ENCODE measurements at regions not wholly inside any gene's neighbourhood (a gene's known extent, or its start where the extent isn't known, plus 50 kb on each side); places are given as distances from the start of the nearest gene placed in this dataset.
"Not testable (repeated sequence)": the region's sequence is repeated elsewhere in the genome, so short reads cannot be mapped to it uniquely, and the experiment has no call there.

DNA sequence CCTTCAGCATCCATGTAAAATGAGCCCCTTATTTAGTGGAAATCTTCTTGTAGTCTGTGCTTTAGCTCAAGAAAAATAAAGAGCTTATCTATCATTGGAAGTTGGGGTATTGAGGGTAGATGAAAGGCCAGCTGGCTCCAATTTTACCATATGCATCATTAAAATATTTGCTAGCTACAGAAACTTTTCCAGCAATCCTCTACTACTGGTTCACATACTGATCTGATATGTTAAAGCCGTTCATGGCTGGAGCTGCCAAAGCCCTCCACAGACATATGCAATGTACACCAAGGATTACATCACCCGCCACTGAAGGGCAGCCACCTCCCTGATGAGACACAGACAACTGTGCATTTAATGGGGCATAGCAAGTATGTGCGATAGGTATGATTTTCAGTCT lies 1205.3 kb downstream of the GALC start:
- Histone ChIP-seq H3K9ac (no peak overlapping the region), H3K4me2 (no peak overlapping the region), H3K27me3 (no peaks in the 10 kb centered on the region), H3K36me3 (no peaks in the 10 kb centered on the region), H4K20me1 (no peaks in the 10 kb centered on the region), H3K4me3 (no peak overlapping the region), H3K9me3 (no peaks in the 10 kb centered on the region), H3K4me1 (no peaks in the 10 kb centered on the region), H3K27ac (no peak overlapping the region)
- TF ChIP-seq Cebpa-rat (IDR thresholded peaks at IDR 0.05), result no peak

DNA sequence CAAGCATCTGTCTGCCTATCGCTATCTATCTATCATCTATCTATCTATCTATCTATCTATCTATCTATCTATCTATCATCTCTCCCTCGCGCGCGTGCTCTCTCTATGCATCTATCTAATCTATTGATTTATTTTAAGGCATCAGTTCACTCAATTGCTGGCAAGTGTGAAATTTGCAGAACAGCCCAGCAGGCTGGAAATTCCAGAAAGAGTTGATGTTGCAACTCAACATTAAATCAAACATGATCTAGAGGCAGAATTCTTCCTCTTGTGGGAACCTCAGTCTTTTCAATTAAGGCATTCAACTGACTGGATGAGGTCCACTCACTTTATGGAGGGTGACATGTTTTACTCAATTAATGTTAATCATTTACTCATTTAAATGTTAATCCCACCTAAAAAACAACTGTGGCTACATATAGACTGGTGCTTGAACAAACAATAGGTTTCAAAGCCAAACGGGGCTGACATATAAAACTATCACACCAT lies 1210.8 kb downstream of the GALC start:
- Histone ChIP-seq H3K27me3 (no peaks in the 10 kb centered on the region), H3K4me1 (no peaks in the 10 kb centered on the region), H4K20me1 (no peaks in the 10 kb centered on the region), H3K9me3 (no peaks in the 10 kb centered on the region), H3K4me2 (no peak overlapping the region), H3K36me3 (no peaks in the 10 kb centered on the region), H3K4me3 (no peak overlapping the region), H3K9ac (no peak overlapping the region), H3K27ac (no peak overlapping the region)
- TF ChIP-seq Cebpa-rat (IDR thresholded peaks at IDR 0.05), result no peak

DNA sequence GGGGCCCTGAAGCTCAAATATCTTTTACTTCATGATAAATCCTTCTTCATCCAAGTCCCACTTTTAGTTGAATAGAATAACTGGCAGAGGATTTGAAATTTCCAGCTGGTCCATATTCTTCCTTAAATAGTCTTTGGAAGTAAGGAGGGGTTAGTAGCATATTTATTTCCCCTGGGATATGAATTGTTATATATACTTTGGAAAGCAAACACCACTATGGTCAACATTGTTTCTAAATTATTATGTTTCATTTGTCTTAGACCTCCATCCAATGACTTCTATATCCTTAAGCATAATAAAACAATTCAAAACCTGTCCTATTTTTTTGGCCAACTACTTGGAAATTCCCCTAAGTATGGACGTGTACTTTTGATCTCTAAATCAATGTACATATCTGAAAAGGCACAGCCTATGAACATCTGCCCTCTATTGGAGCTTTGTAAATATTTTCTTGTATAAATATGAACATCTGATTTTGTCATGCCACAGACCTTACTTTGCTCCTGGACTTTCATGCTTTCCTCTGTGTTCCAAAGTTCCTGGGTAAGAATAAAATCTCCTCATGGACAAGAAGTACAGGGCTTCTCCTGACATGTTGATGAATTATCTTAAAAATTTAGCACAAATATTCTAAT lies 1212.0 kb downstream of the GALC start:
- H3K4me1 ChIP-seq, result no peaks in the 10 kb centered on the region
- no peaks in the 10 kb centered on the region for H3K9me3 ChIP-seq
- H3K27me3 ChIP-seq, result no peaks in the 10 kb centered on the region
- H4K20me1 ChIP-seq, result no peaks in the 10 kb centered on the region
- no peak overlapping the region for H3K4me3 ChIP-seq
- H3K9ac ChIP-seq, result no peak overlapping the region
- H3K36me3 ChIP-seq, result no peaks in the 10 kb centered on the region
- no peak for TF ChIP-seq Cebpa-rat (IDR thresholded peaks at IDR 0.05)
- no peak overlapping the region for H3K27ac ChIP-seq
- H3K4me2 ChIP-seq, result no peak overlapping the region

DNA sequence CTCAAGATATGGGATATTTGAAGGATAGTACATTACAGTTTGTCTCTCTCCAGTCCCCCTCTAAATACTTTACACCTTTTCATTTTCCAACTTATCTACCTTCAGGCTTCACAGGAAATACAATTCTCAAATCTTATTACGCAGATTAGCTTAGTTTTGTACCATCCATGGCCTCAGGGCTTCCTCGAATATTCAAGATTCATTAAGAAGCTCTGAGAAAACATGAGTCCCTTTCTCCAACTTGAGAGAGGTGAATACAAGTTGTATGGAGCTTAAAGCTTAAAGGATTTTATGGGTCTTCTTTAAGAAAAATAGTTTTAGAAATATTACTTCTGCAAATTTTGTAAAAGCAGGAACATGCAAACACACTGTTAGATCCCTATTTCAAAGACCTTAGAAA lies 1212.5 kb downstream of the GALC start:
- Histone ChIP-seq H3K4me1 (no peaks in the 10 kb centered on the region), H3K27me3 (no peaks in the 10 kb centered on the region), H3K36me3 (no peaks in the 10 kb centered on the region), H3K4me3 (no peak overlapping the region), H3K4me2 (no peak overlapping the region), H3K9ac (no peak overlapping the region), H3K27ac (no peak overlapping the region), H4K20me1 (no peaks in the 10 kb centered on the region), H3K9me3 (no peaks in the 10 kb centered on the region)
- TF ChIP-seq Cebpa-rat (IDR thresholded peaks at IDR 0.05), result no peak

DNA sequence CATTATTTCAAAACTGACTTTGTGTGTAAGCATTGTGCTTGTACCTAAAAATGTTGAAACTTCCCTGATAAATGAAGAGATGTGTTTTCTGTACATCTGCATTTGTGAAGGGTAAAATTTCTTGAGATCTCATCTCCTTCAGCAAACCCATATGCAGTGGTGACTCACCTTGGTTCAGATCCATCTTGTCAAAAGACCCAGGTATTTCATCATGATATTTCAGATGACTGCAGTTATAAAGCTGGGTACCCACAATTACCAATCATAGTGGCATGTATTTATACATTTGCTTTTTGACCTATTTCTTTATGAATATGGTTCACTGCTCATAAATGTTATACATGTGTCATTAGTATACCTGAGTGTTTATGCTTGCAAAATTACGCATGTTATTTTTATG lies 1213.6 kb downstream of the GALC start:
- no peak overlapping the region for H3K4me2 ChIP-seq
- H4K20me1 ChIP-seq, result no peaks in the 10 kb centered on the region
- H3K9me3 ChIP-seq, result no peaks in the 10 kb centered on the region
- no peak overlapping the region for H3K4me3 ChIP-seq
- no peaks in the 10 kb centered on the region for H3K27me3 ChIP-seq
- no peaks in the 10 kb centered on the region for H3K4me1 ChIP-seq
- no peak for TF ChIP-seq Cebpa-rat (IDR thresholded peaks at IDR 0.05)
- H3K36me3 ChIP-seq, result no peaks in the 10 kb centered on the region
- no peak overlapping the region for H3K9ac ChIP-seq
- no peak overlapping the region for H3K27ac ChIP-seq

DNA sequence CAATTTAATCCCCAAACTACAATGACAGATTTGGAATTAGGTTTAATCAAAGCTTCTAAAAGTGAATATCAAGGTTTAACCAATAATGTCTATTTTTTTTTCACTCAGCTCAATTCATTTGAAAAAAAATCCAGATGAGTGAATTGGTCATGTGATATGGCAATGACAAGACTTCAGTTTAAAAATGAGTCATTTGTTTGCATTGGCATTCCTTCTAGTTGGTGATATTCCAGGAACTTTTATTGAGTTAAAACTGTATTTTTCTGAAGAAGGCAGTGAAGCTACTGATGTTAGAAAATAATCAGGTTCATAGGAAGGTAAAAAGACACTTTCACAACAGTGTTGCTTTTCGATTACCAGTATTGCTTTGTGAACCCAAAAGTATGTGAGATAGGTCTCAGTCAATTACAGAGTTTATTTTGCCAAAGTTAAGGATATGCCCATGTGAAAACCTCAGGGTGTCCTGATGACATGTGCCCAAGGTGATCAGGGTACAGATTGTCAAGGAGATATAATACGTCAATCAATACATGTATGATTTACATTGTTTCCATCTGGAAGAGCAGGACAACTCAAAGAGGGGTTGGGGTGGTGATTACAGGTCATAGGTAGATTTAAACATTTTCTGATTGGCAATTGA lies 1214.9 kb downstream of the GALC start:
- Histone ChIP-seq H3K4me2 (no peak overlapping the region), H3K9ac (no peak overlapping the region), H4K20me1 (no peaks in the 10 kb centered on the region), H3K27me3 (no peaks in the 10 kb centered on the region), H3K36me3 (no peaks in the 10 kb centered on the region), H3K4me3 (no peak overlapping the region), H3K9me3 (no peaks in the 10 kb centered on the region), H3K27ac (no peak overlapping the region), H3K4me1 (no peaks in the 10 kb centered on the region)
- no peak for TF ChIP-seq Cebpa-rat (IDR thresholded peaks at IDR 0.05)

DNA sequence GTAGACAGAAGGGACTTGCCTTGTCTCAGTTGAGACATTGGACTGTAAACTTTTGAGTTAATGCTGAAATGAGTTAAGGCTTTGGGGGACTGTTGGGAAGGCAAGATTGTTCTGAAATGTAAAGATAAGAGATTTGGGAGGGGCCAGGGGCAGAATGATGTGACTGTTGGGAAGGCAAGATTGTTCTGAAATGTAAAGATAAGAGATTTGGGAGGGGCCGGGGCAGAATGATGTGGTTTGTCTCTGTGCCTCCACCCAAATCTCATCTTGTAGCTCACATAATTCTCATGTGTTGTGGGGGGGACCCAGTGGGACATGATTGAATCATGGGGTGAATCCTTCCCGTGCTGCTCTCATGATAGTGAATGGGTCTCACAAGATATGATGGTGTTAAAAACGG lies 1217.1 kb downstream of the GALC start:
- H3K27ac ChIP-seq, H3K9ac ChIP-seq, H3K9me3 ChIP-seq, H3K4me2 ChIP-seq, H3K36me3 ChIP-seq, H3K4me3 ChIP-seq, H3K4me1 ChIP-seq, H3K27me3 ChIP-seq, H4K20me1 ChIP-seq: not testable (repeated sequence)

DNA sequence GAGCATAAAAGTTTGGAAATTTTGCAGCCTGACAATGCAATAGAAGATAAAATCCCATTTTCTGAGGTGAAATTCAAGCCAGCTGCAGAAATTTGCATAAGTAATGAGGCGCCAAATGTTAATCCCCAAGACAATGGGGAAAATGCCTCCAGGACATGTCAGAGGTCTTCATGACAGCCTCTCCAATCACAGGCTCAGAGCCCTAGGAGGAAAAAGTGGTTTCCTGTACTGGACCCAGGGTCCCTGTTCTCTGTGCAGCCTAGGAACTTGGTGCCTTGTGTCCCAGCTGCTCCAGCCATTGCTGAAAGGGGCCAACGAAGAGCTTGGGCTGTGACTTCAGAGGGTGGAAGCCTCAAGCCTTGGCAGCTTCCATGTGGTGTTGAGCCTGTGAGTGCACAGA lies 1218.1 kb downstream of the GALC start:
- Histone ChIP-seq H4K20me1 (no peaks in the 10 kb centered on the region), H3K36me3 (no peaks in the 10 kb centered on the region), H3K27me3 (no peaks in the 10 kb centered on the region), H3K9me3 (peaks cover 6% of the 10 kb centered on the region; the same call in 1 of the 2 replicates), H3K4me3 (no peak overlapping the region), H3K4me1 (no peaks in the 10 kb centered on the region), H3K9ac (no peak overlapping the region), H3K27ac (no peak overlapping the region), H3K4me2 (no peak overlapping the region)
- no peak for TF ChIP-seq Cebpa-rat (IDR thresholded peaks at IDR 0.05)

DNA sequence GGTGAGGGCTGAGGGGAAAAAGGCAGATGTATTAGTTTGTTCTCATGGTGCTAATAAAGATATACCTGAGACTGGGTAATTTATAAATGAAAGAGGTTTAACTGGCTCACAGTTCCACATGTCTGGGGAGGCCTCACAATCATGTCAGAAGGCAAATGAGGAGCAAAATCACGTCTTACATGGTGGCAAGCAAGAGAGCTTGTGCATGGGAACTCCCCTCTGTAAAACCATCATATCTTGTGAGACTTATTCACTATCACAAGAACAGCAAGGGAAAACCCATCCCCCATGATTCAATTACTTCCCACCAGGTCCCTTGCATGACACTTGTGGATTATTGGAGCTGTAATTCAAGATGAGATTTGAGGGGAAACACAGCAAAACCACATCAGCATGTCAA lies 1220.9 kb downstream of the GALC start:
- Histone ChIP-seq H3K27ac (no peak overlapping the region), H3K4me2 (no peak overlapping the region), H3K27me3 (no peaks in the 10 kb centered on the region), H4K20me1 (no peaks in the 10 kb centered on the region), H3K4me3 (no peak overlapping the region), H3K36me3 (no peaks in the 10 kb centered on the region), H3K9ac (no peak overlapping the region), H3K4me1 (no peaks in the 10 kb centered on the region), H3K9me3 (peaks cover 6% of the 10 kb centered on the region; the same call in 1 of the 2 replicates)
- TF ChIP-seq Cebpa-rat (IDR thresholded peaks at IDR 0.05), result no peak

DNA sequence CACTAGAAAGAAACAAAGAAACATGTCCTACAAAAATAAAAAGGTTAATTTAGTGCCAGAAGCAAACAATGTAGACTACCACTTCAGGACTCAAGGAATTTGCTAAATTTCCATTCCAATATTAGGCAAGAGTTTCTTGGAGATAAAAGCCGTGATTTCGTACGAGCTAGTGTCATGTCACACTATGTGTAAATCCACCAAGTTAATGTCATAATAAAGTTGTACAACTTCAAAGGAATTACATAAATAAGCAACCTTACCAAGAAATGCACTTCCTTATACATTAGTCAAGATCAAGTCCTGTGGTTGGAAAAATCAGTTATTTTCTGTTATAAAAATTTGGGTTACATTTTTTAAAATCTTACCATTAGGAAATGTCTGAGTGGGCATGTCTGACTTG lies 1222.8 kb downstream of the GALC start:
- Histone ChIP-seq H3K9me3 (peaks cover 6% of the 10 kb centered on the region; the same call in 1 of the 2 replicates), H3K27me3 (no peaks in the 10 kb centered on the region), H3K36me3 (no peaks in the 10 kb centered on the region), H3K27ac (no peak overlapping the region), H3K4me1 (no peaks in the 10 kb centered on the region), H4K20me1 (no peaks in the 10 kb centered on the region), H3K4me2 (no peak overlapping the region), H3K4me3 (no peak overlapping the region), H3K9ac (no peak overlapping the region)
- no peak for TF ChIP-seq Cebpa-rat (IDR thresholded peaks at IDR 0.05)

All from BLaER1 (cell line).